ENCODE measurements at regions not wholly inside any gene's neighbourhood (a gene's known extent, or its start where the extent isn't known, plus 50 kb on each side); places are given as distances from the start of the nearest gene placed in this dataset.
"Not testable (repeated sequence)": the region's sequence is repeated elsewhere in the genome, so short reads cannot be mapped to it uniquely, and the experiment has no call there.

- DNase-seq: no peak
Observed at GRCh38 chr4:81811562-81812293, 340.0 kb upstream of the RASGEF1B start.

GRCh38 chr4:81808011-81808672 lies 336.4 kb upstream of the RASGEF1B start:
- DNase-seq: no peak

DNA sequence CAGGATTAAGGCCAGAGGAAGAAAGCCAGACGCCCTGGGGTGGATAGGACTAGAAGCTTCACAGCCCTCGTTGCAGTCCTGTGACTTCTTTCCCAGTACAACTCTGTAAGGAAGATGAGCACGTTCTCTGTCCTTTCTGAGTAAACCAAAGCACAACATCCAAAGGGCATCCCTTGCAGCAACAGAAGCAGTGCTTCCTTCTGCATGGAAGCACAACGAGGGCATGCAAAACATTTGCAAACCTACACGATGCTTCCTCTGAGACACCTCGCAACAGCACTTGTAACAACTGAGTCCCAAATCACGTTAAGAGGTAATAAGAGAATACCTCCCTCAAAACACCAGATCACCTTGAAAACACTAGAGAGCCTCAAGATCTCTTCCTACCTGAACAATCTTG lies 335.7 kb upstream of the RASGEF1B start:
- no peak for DNase-seq

GRCh38 chr4:81806485-81806884 lies 334.8 kb upstream of the RASGEF1B start:
- DNase-seq: no peak

GRCh38 chr4:81804849-81805248 lies 333.1 kb upstream of the RASGEF1B start:
- no peak for DNase-seq

DNA sequence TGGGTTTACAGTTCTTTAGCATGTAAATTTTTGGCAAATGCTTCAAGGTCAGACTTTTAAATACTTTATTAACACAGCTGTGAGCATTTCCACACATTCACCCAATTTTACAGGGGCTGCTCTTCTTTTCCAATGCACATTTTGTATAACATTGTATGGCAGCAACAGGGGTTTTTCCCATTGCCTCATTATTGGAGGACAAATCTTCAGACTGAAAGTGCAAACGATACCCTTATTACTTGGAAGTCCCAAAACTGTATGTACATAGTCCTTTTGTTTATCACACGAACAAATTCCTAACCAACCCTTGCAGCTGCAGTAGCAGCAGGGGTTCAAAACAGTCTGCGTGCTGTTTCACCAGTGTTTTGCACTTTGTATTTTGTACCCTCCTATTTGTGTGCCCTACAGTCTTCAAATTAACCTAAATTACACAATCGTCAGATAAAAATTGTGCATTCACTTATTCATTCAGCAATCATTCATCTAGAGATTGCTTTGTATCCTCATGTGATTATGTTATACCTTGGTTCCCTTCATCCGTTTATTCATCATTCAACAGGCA lies 330.7 kb upstream of the RASGEF1B start:
- no peak for DNase-seq

DNA sequence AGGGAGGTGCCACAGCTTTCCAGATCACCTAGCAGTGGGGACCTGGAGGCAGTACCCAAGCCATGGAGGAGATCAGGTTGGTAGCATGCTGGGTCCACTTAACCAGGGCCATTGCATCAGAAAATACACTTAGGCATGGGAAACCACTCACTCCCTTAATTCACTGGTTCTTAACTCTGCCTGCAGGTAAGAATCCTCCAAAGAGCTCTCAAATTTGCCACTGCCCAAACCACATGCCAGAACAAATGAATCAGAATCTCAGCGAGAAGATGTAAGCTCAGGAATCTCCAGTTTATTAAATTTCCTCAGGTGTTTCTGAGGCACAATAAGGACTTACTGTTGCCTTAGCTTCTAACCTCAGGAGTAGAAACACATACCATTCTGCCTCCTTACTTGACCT lies 327.7 kb upstream of the RASGEF1B start:
- no peak for DNase-seq

DNA sequence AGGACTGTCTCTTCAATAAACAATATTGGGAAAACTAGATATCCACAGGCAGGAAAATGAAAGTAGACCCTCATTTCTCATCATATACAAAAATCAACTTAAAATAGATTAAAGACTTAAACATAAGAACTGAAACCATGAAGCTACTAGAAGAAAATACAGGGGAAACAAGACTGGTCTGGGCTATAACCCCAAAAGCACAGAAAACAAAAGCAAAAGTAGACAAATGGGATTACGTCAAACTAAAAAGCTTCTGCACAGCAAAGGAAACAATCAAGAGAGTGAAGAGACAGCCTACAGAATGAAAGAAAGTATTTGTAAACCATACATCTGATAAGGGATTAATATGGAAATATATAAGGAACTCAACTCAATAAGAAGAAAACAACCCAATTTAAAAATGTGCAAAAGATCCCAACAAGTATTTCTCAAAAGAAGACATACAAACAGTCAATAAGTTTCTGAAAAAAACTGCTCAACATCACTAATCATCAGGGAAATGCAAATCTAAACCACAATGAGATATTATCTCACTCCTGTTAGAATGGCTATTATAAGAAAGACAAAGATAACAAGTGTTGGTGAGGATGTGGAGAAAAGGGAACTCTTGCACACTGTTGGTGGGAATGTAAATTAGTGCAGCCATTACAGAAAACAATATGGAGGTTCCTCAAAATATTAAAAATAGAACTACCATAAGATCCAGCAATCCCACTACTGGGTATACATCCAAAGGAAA lies 325.3 kb upstream of the RASGEF1B start:
- no peak for DNase-seq

DNA sequence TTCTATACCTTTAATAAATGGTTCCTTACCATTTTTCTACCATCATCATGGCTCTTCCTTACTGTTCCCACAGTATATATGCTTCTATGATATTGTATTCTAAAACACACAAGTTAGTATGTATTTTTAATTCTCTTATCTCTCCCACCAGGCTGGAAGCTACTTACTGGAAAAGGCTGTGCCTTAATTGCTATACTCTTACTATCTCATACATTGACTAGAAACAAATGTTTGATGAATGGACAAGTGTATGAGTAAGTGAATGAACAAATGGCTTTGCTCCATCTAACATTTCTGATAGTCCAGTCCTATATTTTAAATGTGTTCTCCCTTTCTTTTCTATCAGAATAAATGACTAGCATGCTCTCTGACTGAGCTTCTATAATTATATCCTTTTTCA lies 320.8 kb upstream of the RASGEF1B start:
- DNase-seq: no peak

DNA sequence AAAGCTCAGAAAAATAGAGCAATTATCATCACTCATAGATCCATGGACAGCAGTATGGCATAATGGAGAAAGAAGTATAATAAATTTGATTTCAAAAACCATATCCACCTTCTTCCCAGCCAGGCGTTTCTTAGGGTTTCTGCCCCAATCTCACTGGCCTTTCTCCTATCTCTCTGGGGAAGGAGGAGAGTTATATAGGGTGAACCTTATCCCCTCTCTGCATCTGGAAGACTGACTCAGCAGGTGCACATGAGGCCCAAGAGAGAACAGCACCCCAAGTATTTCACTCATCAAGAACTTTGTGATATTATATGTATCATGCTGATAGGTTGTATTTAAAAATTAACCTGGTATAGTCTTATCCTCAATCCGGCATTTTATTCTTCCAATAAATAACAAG lies 318.8 kb upstream of the RASGEF1B start:
- DNase-seq: no peak

DNA sequence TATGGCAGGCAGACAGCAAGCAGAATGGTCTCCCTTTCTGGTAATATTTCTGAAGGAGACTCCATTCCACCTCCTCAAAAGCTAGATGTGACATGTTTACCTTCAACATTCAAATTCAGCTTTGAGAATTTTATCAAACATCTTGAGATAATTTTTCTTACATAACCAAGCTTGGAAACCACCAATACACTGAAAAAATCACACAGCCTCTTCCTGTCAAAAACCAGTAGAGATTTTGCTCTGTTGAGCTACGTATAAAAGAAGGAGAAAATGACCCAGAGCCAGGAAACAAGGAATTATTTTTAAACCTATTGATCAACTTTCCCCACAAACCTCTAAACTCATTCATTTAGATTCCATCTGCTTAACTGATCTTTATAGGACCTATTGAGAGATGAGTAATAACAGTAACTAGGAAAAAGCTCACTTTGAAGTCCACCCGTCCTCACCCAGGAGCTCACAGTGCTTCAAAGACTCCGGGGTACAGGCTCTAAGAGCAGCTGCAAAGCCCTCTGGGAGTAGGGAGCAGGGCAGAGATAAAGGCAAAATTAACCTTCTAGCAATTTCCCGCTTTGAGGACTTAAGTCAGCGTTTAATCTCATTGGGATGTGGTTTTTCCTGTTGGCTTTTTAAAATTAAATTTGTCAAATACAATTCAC lies 318.2 kb upstream of the RASGEF1B start:
- DNase-seq: no peak

- no peak for DNase-seq
Observed at GRCh38 chr4:81789158-81789557, 317.5 kb upstream of the RASGEF1B start.

- DNase-seq: no peak
Observed at GRCh38 chr4:81786766-81787165, 315.1 kb upstream of the RASGEF1B start.

DNA sequence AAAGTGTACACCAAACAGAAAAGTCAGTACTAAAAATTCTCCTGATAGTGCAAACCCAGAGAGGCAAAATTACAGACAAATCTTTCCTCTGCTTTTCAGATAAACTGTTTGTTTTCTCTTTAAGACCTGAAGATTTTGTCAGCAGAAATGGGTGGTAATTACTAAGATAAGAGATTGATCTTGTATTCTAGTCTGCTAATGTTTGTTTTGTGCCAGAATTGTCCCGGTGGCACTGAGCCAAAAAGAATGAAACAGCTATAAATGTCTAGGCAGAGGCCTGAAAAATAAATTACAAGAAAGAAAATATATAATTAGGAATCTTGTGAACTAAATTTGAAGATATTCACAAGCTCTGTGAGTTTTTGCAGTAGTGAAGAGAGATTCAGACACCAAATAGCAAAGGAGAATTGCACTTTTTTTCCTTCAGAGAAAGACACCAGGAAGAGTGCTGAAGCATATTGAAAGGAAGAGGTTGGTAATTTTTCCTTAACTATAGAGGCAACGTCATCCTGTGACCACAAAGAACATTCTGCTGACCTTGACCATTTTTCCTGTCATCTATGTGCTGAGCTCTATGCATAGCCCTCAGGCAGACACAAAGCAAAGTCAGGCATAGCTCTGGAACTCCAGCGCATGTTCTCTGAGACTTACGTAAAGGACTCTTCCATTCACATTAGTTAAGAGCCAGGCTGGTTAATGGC lies 314.5 kb upstream of the RASGEF1B start:
- DNase-seq: no peak

- no peak for DNase-seq
Observed at GRCh38 chr4:81785338-81785737, 313.6 kb upstream of the RASGEF1B start.

DNA sequence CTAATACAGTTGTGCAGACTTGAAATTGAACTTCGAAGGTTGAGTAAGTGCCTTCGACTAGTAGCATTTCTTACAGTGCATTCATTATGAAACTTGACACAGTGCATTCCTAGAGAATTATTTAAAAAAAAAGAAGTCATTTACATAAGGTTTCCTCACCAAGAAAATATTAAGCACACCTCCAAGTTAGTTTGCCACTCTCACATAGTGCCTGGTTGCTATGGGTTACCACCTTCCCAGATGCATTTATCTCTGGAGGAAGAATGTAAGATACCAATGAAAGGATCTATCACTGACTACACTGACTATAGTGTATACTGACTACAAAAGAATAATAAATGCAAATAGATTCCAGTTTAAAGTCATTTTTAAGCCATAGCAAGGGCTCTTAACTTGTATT lies 311.9 kb upstream of the RASGEF1B start:
- no peak for DNase-seq

DNA sequence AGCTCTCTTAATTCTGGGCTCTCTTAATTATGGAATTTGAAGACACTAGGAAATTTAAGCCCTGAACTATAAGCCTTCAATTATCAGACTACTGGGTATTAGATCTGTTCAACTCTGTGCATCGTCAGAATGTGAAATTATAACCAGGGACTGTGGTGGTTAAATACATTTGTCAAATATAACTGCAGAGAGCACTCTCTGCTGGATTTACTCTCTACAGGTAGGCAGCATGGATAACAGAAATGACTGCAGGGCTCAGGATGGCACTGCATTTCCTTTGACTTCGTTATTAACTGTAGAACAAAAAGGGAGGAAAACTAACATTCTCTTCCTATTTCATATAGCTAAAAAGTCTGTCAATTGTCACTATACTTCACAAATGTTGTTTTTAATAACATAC lies 310.1 kb upstream of the RASGEF1B start:
- no peak for DNase-seq

- DNase-seq: not testable (repeated sequence)
Observed at GRCh38 chr4:81777718-81778117, 306.0 kb upstream of the RASGEF1B start.

DNA sequence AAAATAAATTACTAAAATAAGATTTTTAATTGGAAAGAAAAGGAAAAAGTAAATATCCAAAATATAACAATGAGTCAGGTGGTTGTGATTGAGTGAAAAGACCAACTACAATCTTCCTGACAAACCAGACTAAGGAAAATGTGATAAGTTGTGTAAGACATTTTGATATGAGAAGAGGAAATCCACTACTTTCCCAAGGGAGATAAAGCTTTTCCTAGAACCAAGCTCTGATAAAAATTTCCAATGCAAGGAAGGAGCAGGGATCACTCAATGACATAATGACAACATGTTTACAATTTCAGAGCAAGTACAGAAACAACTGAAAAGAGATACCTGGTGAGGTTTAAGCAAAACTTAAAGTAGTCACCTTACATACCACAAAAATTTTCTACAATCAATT lies 305.1 kb upstream of the RASGEF1B start:
- no peak for DNase-seq

DNA sequence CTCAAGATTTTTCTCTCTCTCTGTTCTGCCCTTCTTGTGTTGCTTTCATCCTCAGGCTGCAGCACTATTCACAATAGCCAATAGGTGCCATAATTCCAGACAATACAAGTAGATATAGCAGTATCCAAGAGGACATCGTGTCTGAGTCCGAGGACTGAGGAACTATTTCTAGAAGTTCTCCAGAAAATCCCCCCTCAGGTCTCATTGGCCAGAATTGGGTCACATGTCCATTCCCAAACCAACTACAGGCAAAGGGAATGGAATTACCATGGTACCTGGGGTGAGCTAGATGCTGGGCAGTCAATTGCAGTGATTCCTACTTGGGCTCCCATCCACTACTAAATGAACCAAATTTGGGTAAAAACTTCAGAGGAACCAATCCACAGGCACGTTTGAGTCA lies 301.9 kb upstream of the RASGEF1B start:
- no peak for DNase-seq

DNA sequence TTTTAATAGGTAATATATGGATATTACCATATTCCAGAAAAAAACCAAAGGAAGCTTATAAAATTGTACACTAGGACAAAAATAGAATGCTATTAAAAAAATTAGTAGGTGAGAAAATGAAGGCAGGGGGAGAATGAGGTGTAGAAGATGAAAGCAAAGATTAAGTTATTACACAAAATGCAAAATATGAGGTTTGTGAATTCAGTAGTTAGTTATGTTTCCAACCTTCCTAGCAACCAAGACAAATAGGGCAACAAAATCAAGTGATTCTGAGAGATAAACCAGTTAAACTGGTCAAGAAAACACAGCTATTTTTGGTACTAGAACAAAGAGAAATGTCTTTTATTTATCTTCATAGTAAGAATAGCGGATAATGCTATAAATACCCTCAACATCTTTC lies 300.0 kb upstream of the RASGEF1B start:
- DNase-seq: no peak

DNA sequence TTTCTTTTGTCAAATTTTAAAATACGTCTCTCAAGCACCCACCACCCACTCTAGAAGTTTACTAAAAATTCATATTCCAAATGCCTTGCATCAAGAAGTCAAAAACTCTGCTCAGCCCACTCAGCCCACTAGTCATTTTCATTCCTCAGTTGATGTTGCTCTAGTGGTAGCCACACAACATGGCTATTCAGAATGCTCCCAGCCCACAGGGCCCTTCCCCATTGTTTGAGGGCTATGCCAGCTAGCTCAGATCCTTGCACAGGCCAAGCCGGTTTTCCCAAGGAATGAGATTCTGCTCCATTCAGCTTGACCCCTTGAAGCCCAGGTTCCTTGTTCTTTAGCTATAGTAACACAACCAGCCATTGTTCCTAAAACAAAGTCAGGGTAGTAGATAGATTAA lies 297.5 kb upstream of the RASGEF1B start:
- DNase-seq: no peak

All from fibroblast of skin of scalp (primary cell).